Pancreas (tissue), 10 donors: ENCODE measurements at regions not wholly inside any gene's neighbourhood (a gene's known extent, or its start where the extent isn't known, plus 50 kb on each side); places are given as distances from the start of the nearest gene placed in this dataset.

ENCODE experiments used
- ATAC-seq, 4 donors: fragments of 200-7000 bp; cut with Tn5 transposase; one replicate each; pipeline versions ENCODE4 v1.8.0 to v1.9.1; 2020; ENCODE audit warnings: mild to moderate bottlenecking in 4 of 4, moderate library complexity in 4 of 4
- DNase-seq, 6 donors: peaks; one replicate each; pipeline ENCODE4 v3.0.0-alpha.2; 2020
- FAIRE-seq: peaks from 2 replicates; lab custom pipeline; 2012; peaks lifted over from hg19 to GRCh38; lab: Jason Lieb, UNC
- H3K27ac ChIP-seq, 4 donors: fragments of 200-600 bp; sonication (generic); 1 replicate in 3 of 4; 2 replicates in 1 of 4; pipeline versions ENCODE4 v1.5.0 to v1.8.0; 2020
- H3K27me3 ChIP-seq, 4 donors: fragments of 200-600 bp; one replicate each; pipeline ENCODE4 v1.8.0; 2021
- H3K36me3 ChIP-seq, 3 donors: fragments of 200-600 bp; sonication (generic) in 1 of 3; one replicate each; pipeline versions ENCODE4 v1.5.0 to v1.8.0; 2020 to 2021
- H3K4me1 ChIP-seq, 3 donors: fragments of 200-600 bp; one replicate each; pipeline ENCODE4 v1.8.0; 2021
- H3K4me3 ChIP-seq, 4 donors: fragments of 200-600 bp; sonication (generic) in 2 of 4; one replicate each; pipeline versions ENCODE4 v1.5.0 to v1.8.0; 2020 to 2021
- H3K9me3 ChIP-seq, 4 donors: fragments of 200-600 bp; one replicate each; pipeline ENCODE4 v1.8.0; 2021
- WGBS, 2 donors: extraction: QIAGEN DNeasy Blood & Tissue Kit; methylation state at CpG; one replicate each; pipeline ENCODE4 v1.1.7; 2013; 5-methylcytosine and 5-hydroxymethylcytosine counted together
- intact Hi-C, 3 donors: fragments of 100-400 bp; cut with DNase I; formaldehyde crosslinking; loops; one replicate each; pipeline versions ENCODE4 v1.11.1 to v1.14.2; 2022
- TF ChIP-seq, protein P1 (sequence below), 4 donors: fragments of 200-600 bp; sonication (generic) in 3 of 4; IDR thresholded peaks; one replicate each; pipeline versions ENCODE4 v1.5.0 to v1.8.0; 2021; ENCODE audit warnings: antibody characterized with exemption in 4 of 4
- donor health status: healthy with polysubstance abuse.
- donor health status: DM: no; HTN: no; CAD: no; lungs with moderate emphysema.
- donor health status: DM: no; HTN: no; CAD: no.
- donor health status: control.
- donor health status: control.
- donor health status: Bipolar disorder and iron deficiency.
- donor health status: DM: yes; HTN: yes; CAD: no.
- donor health status: DM: no; HTN: no; CAD: no.
- donor health status: DM: no; HTN: no; CAD: no.
- donor health status: DM: yes; HTN: yes; CAD: no.

DNA sequence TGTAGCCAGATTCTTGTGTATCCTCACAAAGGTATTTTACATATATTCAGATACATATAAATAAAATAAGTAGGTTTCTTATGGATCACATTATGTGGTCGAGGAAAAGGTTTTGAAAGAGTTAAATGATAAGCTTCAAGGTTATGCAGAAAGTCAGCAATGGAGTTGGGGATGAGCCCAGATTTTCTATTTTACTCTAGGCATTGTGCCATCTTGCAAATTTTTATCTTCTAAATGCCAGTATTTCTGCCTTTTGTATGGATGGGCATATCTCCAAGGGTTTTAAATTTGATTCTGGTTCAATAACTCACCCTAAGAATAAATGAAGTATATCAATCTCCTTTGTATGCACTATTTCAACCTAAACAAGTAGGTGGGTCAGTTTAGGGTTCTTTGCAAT lies 410.7 kb downstream of the DMRTA1 start:
- Histone ChIP-seq H3K4me3 (no peak overlapping the region), H3K4me1 (no peaks in the 10 kb centered on the region), H3K9me3 (no peaks in the 10 kb centered on the region), H3K27me3 (no peaks in the 10 kb centered on the region), H3K27ac (no peak overlapping the region), H3K36me3 (no peaks in the 10 kb centered on the region)
- FAIRE-seq, result no peak
- TF ChIP-seq, protein P1, sequence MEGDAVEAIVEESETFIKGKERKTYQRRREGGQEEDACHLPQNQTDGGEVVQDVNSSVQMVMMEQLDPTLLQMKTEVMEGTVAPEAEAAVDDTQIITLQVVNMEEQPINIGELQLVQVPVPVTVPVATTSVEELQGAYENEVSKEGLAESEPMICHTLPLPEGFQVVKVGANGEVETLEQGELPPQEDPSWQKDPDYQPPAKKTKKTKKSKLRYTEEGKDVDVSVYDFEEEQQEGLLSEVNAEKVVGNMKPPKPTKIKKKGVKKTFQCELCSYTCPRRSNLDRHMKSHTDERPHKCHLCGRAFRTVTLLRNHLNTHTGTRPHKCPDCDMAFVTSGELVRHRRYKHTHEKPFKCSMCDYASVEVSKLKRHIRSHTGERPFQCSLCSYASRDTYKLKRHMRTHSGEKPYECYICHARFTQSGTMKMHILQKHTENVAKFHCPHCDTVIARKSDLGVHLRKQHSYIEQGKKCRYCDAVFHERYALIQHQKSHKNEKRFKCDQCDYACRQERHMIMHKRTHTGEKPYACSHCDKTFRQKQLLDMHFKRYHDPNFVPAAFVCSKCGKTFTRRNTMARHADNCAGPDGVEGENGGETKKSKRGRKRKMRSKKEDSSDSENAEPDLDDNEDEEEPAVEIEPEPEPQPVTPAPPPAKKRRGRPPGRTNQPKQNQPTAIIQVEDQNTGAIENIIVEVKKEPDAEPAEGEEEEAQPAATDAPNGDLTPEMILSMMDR (IDR thresholded peaks at IDR 0.05), result no peak
- intact Hi-C loops, result no loop called here
- no peak for DNase-seq
- 25% methylated on average over 1 of the region's 1 CpG for WGBS, 2 donors
- no peak for ATAC-seq

DNA sequence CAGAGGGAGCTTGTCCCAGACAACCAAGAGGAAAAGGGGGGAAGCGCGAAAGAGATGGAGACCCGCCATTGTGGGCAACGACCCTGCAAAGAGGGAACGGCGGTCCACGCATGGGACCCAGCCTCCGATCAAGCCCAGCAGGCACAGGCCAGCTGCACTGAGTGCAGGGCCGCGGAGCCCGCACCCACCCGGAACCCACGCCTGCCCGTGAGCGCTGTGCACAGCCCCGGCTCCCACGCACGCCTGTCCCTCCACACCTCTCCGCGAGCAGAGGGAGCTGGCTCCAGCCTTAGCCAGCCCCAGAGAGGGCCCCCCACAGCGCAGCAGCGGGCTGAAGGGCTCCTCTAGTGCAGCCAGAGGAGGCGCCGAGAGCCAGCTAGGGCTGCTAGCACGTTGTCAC lies 416.5 kb downstream of the DMRTA1 start:
- intact Hi-C loops, result no loop called here
- Histone ChIP-seq H3K27ac (no peak overlapping the region), H3K9me3 (no peaks in the 10 kb centered on the region), H3K4me1 (no peaks in the 10 kb centered on the region), H3K27me3 (no peaks in the 10 kb centered on the region), H3K4me3 (no peak overlapping the region), H3K36me3 (no peaks in the 10 kb centered on the region)
- TF ChIP-seq, protein P1 (IDR thresholded peaks at IDR 0.05), result no peak
- ATAC-seq (no peak), DNase-seq (peak in 1 of 6 donors; percentile 46), FAIRE-seq (no peak)
- 81 to 87% methylated on average over 25 of the region's 25 CpGs for WGBS, 2 donors

DNA sequence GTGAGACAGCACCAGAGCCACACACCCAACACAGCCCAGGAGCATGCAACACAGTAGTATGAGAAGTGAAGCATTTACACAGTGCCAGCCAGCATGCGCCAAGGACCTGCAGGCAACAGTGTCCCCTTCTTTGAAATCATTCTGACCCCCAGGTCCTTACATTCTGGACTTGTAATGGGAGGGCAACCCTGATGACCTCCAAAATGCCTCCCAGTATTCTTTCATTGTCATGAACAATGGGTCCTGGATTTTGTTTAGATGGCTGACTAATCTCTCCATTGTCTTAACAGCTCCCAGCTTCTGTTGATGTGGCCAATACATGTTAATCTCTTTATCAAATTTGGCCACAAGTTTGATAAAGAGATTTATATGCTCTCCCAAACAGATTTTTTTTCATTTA lies 417.1 kb downstream of the DMRTA1 start:
- intact Hi-C loops, result no loop called here
- no peaks in the 10 kb centered on the region for H3K27me3 ChIP-seq
- FAIRE-seq, result no peak
- no peak for ATAC-seq
- H3K4me3 ChIP-seq, result no peak overlapping the region
- no peaks in the 10 kb centered on the region for H3K36me3 ChIP-seq
- no peaks in the 10 kb centered on the region for H3K4me1 ChIP-seq
- TF ChIP-seq, protein P1 (IDR thresholded peaks at IDR 0.05), result no peak
- WGBS, 2 donors, result 54 to 58% methylated on average over 1 of the region's 1 CpG
- H3K27ac ChIP-seq, result no peak overlapping the region
- DNase-seq, result no peak
- H3K9me3 ChIP-seq, result no peaks in the 10 kb centered on the region

DNA sequence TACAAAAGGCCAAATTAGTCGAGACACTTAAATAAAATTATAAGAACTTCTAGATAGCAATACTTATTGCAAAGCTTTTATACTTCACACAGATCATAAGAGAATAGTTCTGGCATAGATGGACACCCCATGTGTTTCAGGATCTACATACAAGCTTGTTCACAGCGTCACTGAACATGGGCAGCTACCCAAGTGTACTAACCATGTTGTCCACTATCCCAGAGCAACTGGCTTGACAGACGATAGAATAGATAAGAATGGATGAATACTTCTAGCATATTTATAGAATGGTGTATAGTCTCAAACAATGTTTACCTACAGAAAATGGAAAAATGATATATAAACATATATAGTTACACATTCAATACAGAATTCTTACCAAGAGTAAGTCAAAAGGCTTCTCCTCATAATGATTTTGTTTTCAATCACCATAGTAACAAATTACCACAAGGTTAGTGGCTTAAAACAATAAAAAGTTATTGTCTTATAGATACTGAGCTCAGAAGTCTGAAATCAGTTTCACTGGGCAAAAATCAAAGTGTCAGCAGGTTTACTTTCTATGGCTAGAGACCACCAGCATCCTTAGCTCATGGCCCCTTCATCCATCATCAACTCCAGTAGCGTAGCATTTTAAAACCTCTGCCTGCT lies 446.7 kb downstream of the DMRTA1 start:
- Histone ChIP-seq H3K36me3 (no peaks in the 10 kb centered on the region), H3K4me3 (no peak overlapping the region), H3K27me3 (no peaks in the 10 kb centered on the region), H3K9me3 (no peaks in the 10 kb centered on the region), H3K27ac (no peak overlapping the region), H3K4me1 (no peaks in the 10 kb centered on the region)
- DNase-seq (no peak), FAIRE-seq (no peak), ATAC-seq (no peak)
- WGBS, 2 donors, result 50 to 56% methylated on average over 4 of the region's 4 CpGs
- intact Hi-C loops, result no loop called here
- TF ChIP-seq, protein P1 (IDR thresholded peaks at IDR 0.05), result no peak

DNA sequence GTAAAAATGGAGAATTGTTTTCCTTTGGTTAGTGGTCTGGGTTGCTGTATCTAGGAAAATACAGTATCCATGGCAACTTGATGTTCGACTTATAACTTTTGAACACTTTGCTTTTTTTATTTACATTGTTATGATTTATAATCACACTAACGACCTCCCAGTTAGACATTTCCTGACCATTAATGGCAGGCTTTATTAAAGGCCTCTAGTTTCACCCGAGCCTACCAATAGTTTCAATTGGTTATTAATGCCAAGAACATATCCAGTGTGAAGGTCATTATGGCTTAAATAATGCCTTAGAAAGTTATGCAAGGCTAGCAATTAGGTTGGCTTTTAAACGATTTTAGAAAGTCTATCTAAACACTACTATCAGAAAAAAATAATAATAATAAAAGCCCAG lies 452.0 kb downstream of the DMRTA1 start:
- intact Hi-C loops, result no loop called here
- Histone ChIP-seq H3K4me3 (no peak overlapping the region), H3K36me3 (no peaks in the 10 kb centered on the region), H3K9me3 (no peaks in the 10 kb centered on the region), H3K4me1 (no peaks in the 10 kb centered on the region), H3K27ac (no peak overlapping the region), H3K27me3 (no peaks in the 10 kb centered on the region)
- no peak for FAIRE-seq
- DNase-seq, result no peak
- TF ChIP-seq, protein P1 (IDR thresholded peaks at IDR 0.05), result no peak
- ATAC-seq, result no peak
- WGBS, 2 donors, result 3 to 6% methylated on average over 4 of the region's 4 CpGs
